22Rv1 (cell line): ENCODE measurements at regions not wholly inside any gene's neighbourhood (a gene's known extent, or its start where the extent isn't known, plus 50 kb on each side); places are given as distances from the start of the nearest gene placed in this dataset.

Experiments used
- CTCF ChIP-seq: fragments of 450-650 bp; IDR thresholded peaks from 2 replicates; pipeline ENCODE4 v1.5.1; 2017; ENCODE audit warnings: mild to moderate bottlenecking
- ZFX ChIP-seq: fragments of 450-650 bp; IDR thresholded peaks from 2 replicates; pipeline ENCODE4 v1.6.1; 2017; ENCODE audit warnings: antibody characterized with exemption, borderline replicate concordance

GRCh38 chr9:31535651-31536050 lies 848.8 kb upstream of the ACO1 start:
- TF ChIP-seq CTCF (no peak), ZFX (no peak)
